ENCODE measurements at regions not wholly inside any gene's neighbourhood (a gene's known extent, or its start where the extent isn't known, plus 50 kb on each side); places are given as distances from the start of the nearest gene placed in this dataset.

- H3K27me3 ChIP-seq (ENCODE audit: insufficient read depth, low read length), result no peaks in the 10 kb centered on the region
- no peaks in the 10 kb centered on the region for H3K9me3 ChIP-seq (ENCODE audit: insufficient read depth, low read depth, low read length)
- no peak overlapping the region for H3K9ac ChIP-seq (ENCODE audit: low read depth, low read length)
- no peak overlapping the region for H3K4me3 ChIP-seq (ENCODE audit: low read length)
- H3K27ac ChIP-seq (ENCODE audit: low read length), result no peak overlapping the region
- H3K36me3 ChIP-seq (ENCODE audit: insufficient read depth, low read depth, low read length), result no peaks in the 10 kb centered on the region
- peaks cover 36% of the 10 kb centered on the region for H3K4me1 ChIP-seq (ENCODE audit: insufficient read depth, low read length)
These were observed 423.4 kb upstream of the ID2 start for GRCh38 chr2:8258406-8258805.

DNA sequence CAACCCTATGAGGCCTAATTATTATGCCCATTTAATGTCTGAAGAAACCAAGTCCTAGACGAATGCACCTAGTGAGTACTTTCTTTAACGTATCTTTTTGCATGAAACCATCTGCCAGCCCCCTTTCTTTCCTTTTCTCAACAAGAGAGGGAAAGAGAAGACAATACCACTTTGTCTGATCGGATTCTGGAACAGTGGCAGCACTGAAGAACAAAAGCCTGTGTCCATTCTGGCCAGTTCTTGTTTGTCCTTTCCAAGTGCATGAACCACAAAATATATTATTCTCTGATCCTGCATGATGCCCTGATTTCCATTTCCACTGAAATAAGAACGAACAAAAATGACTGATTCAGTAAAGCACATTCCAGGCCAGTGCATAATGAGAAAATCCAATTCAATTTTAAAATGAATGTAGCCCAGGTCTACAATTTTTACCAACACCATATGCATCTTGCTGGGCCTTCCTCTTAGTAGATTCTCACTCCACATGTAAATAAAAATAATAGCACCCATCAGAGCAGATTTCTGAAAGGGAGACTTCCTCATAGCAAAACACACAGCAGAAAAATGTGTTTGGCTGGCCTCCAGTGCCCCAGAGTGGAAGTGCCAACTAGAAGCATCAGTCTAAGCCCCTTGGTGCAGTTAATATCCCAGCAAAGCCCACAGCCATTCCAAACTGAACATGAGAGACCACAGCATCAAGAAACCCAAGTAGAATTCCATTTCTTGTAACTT is 422.6 kb upstream of the ID2 start:
- H3K4me1 ChIP-seq (ENCODE audit: insufficient read depth, low read length), result peaks cover 36% of the 10 kb centered on the region
- H3K9me3 ChIP-seq (ENCODE audit: insufficient read depth, low read depth, low read length), result no peaks in the 10 kb centered on the region
- H3K9ac ChIP-seq (ENCODE audit: low read depth, low read length), result no peak overlapping the region
- no peak overlapping the region for H3K27ac ChIP-seq (ENCODE audit: low read length)
- no peaks in the 10 kb centered on the region for H3K36me3 ChIP-seq (ENCODE audit: insufficient read depth, low read depth, low read length)
- no peaks in the 10 kb centered on the region for H3K27me3 ChIP-seq (ENCODE audit: insufficient read depth, low read length)
- no peak overlapping the region for H3K4me3 ChIP-seq (ENCODE audit: low read length)

GRCh38 chr2:8259841-8260178 is 422.0 kb upstream of the ID2 start:
- H3K9ac ChIP-seq (ENCODE audit: low read depth, low read length), result no peak overlapping the region
- H3K27me3 ChIP-seq (ENCODE audit: insufficient read depth, low read length), result no peaks in the 10 kb centered on the region
- H3K9me3 ChIP-seq (ENCODE audit: insufficient read depth, low read depth, low read length), result no peaks in the 10 kb centered on the region
- H3K4me1 ChIP-seq (ENCODE audit: insufficient read depth, low read length), result peaks cover 35% of the 10 kb centered on the region
- no peak overlapping the region for H3K27ac ChIP-seq (ENCODE audit: low read length)
- no peaks in the 10 kb centered on the region for H3K36me3 ChIP-seq (ENCODE audit: insufficient read depth, low read depth, low read length)
- H3K4me3 ChIP-seq (ENCODE audit: low read length), result no peak overlapping the region

GRCh38 chr2:8260213-8260612 is 421.6 kb upstream of the ID2 start:
- Histone ChIP-seq H3K27me3 (ENCODE audit: insufficient read depth, low read length) (no peaks in the 10 kb centered on the region), H3K9me3 (ENCODE audit: insufficient read depth, low read depth, low read length) (no peaks in the 10 kb centered on the region), H3K4me3 (ENCODE audit: low read length) (no peak overlapping the region), H3K36me3 (ENCODE audit: insufficient read depth, low read depth, low read length) (no peaks in the 10 kb centered on the region), H3K27ac (ENCODE audit: low read length) (no peak overlapping the region), H3K4me1 (ENCODE audit: insufficient read depth, low read length) (peaks cover 31% of the 10 kb centered on the region; the same call in 1 of the 2 replicates), H3K9ac (ENCODE audit: low read depth, low read length) (no peak overlapping the region)

DNA sequence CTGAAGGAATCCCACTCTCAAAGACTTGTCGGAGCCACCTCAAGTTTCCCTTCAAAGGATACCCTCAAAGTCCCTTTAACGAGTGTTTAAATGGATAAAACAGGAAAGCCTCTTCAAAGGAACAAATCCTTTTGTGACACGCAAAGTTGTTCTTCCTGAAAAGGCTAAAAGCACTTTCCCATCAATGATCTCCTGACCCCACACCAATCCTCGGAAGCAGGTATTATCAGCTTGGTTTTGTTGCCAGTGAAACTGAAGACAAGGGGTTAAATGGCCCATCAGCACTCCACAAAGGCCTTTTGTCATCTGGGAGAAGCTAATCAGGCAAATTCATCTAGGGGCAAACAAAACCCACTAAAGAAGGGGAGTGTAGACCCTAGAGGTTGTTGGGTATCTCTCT is 418.0 kb upstream of the ID2 start:
- H3K4me1 ChIP-seq (ENCODE audit: insufficient read depth, low read length), result peaks cover 10% of the 10 kb centered on the region; the same call in 1 of the 2 replicates
- no peaks in the 10 kb centered on the region for H3K36me3 ChIP-seq (ENCODE audit: insufficient read depth, low read depth, low read length)
- no peak overlapping the region for H3K27ac ChIP-seq (ENCODE audit: low read length)
- H3K27me3 ChIP-seq (ENCODE audit: insufficient read depth, low read length), result no peaks in the 10 kb centered on the region
- no peak overlapping the region for H3K4me3 ChIP-seq (ENCODE audit: low read length)
- no peaks in the 10 kb centered on the region for H3K9me3 ChIP-seq (ENCODE audit: insufficient read depth, low read depth, low read length)
- H3K9ac ChIP-seq (ENCODE audit: low read depth, low read length), result no peak overlapping the region

GRCh38 chr2:8264981-8265380 is 416.9 kb upstream of the ID2 start:
- Histone ChIP-seq H3K36me3 (ENCODE audit: insufficient read depth, low read depth, low read length) (no peaks in the 10 kb centered on the region), H3K27me3 (ENCODE audit: insufficient read depth, low read length) (no peaks in the 10 kb centered on the region), H3K4me3 (ENCODE audit: low read length) (no peak overlapping the region), H3K27ac (ENCODE audit: low read length) (no peak overlapping the region), H3K9me3 (ENCODE audit: insufficient read depth, low read depth, low read length) (no peaks in the 10 kb centered on the region), H3K9ac (ENCODE audit: low read depth, low read length) (no peak overlapping the region), H3K4me1 (ENCODE audit: insufficient read depth, low read length) (peaks cover 10% of the 10 kb centered on the region; the same call in 1 of the 2 replicates)

DNA sequence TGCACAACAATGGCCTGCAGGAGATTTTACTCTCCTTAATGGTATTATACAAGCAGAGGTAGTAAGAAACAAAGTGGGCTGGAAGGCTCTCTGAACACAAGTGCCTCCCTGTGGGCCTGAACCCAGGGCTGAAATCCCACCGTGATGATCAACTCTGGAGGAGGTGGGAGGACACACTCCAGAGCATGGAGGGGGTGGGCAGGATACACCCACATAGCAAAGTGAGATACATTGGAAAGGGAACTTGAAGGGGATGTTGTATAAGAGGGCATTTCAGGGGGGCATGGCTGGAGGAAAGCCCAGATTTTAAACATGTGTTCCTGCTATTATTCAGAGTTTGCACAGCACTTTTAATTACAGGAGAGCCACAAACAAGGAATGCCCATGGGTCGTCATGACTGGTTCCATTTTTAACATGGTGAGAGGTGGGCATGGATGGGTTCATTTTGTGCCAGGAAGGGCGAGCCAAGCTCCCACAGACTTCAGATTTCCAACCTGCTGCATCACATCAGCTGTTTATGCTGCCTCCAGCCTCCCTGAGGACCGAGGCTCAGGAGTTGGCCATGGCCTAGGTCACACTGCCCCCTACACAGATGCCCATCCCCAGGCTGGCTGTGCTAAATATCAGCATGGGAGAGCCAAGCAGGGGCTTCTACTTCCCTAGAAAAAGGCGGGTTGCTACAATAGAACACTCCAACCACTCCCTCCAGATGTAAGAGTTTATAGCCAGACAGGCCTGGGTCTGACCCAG is 416.2 kb upstream of the ID2 start:
- Histone ChIP-seq H3K4me3 (ENCODE audit: low read length) (no peak overlapping the region), H3K9me3 (ENCODE audit: insufficient read depth, low read depth, low read length) (no peaks in the 10 kb centered on the region), H3K9ac (ENCODE audit: low read depth, low read length) (no peak overlapping the region), H3K36me3 (ENCODE audit: insufficient read depth, low read depth, low read length) (no peaks in the 10 kb centered on the region), H3K4me1 (ENCODE audit: insufficient read depth, low read length) (peaks cover 10% of the 10 kb centered on the region; the same call in 1 of the 2 replicates), H3K27ac (ENCODE audit: low read length) (no peak overlapping the region), H3K27me3 (ENCODE audit: insufficient read depth, low read length) (no peaks in the 10 kb centered on the region)

DNA sequence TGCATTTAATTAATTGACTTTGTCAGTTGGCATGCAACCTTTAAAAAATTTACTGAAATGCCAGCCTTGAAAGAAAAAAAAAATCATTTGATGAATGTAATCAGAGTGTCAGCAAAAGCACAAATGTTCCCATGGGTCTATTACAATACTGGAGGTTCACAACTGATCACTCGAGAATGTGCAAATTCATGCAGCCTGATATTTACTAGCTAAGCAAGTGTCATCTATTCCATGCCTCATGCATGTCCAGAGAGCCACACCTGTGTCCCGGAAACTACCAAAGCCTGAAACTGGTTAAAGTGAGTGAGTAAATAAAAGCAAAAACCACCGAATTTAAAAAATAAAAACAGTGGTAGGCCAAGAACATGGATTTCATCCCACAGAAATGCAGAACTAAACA is 415.3 kb upstream of the ID2 start:
- no peaks in the 10 kb centered on the region for H3K36me3 ChIP-seq (ENCODE audit: insufficient read depth, low read depth, low read length)
- H3K9me3 ChIP-seq (ENCODE audit: insufficient read depth, low read depth, low read length), result no peaks in the 10 kb centered on the region
- H3K27me3 ChIP-seq (ENCODE audit: insufficient read depth, low read length), result no peaks in the 10 kb centered on the region
- H3K27ac ChIP-seq (ENCODE audit: low read length), result no peak overlapping the region
- peaks cover 10% of the 10 kb centered on the region; the same call in 1 of the 2 replicates for H3K4me1 ChIP-seq (ENCODE audit: insufficient read depth, low read length)
- no peak overlapping the region for H3K9ac ChIP-seq (ENCODE audit: low read depth, low read length)
- H3K4me3 ChIP-seq (ENCODE audit: low read length), result no peak overlapping the region

DNA sequence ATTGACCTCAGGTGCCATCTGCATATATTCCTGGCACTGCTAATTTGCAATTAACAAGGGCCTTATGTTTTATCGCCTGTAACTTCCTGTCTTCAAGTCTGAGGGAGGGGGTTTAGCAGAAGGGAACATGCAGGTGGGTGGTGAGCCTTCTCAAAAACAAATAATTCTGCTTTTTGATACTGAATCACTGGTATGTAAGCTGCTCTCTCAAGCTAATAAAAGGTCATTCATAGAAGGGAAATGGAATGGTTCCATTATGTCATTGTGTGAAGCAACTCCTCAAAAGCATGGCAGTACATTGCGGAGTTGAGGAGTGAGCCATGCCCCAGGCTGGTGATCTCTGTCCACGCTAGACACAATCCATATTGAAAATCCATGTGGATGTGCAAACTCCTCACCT is 414.8 kb upstream of the ID2 start:
- no peaks in the 10 kb centered on the region for H3K9me3 ChIP-seq (ENCODE audit: insufficient read depth, low read depth, low read length)
- H3K4me1 ChIP-seq (ENCODE audit: insufficient read depth, low read length), result peaks cover 10% of the 10 kb centered on the region; the same call in 1 of the 2 replicates
- H3K4me3 ChIP-seq (ENCODE audit: low read length), result no peak overlapping the region

GRCh38 chr2:8267721-8268120 is 414.1 kb upstream of the ID2 start:
- Histone ChIP-seq H3K9ac (ENCODE audit: low read depth, low read length) (no peak overlapping the region), H3K4me3 (ENCODE audit: low read length) (no peak overlapping the region), H3K36me3 (ENCODE audit: insufficient read depth, low read depth, low read length) (no peaks in the 10 kb centered on the region), H3K4me1 (ENCODE audit: insufficient read depth, low read length) (peaks cover 10% of the 10 kb centered on the region; the same call in 1 of the 2 replicates), H3K27me3 (ENCODE audit: insufficient read depth, low read length) (no peaks in the 10 kb centered on the region), H3K27ac (ENCODE audit: low read length) (no peak overlapping the region), H3K9me3 (ENCODE audit: insufficient read depth, low read depth, low read length) (no peaks in the 10 kb centered on the region)

More for the DNA sequence above, 414.8 kb upstream of the ID2 start:
- Histone ChIP-seq H3K27ac (ENCODE audit: low read length) (no peak overlapping the region), H3K9ac (ENCODE audit: low read depth, low read length) (no peak overlapping the region), H3K27me3 (ENCODE audit: insufficient read depth, low read length) (no peaks in the 10 kb centered on the region), H3K36me3 (ENCODE audit: insufficient read depth, low read depth, low read length) (no peaks in the 10 kb centered on the region)

GRCh38 chr2:8268172-8268783 is 413.6 kb upstream of the ID2 start:
- H3K27me3 ChIP-seq (ENCODE audit: insufficient read depth, low read length), result no peaks in the 10 kb centered on the region
- H3K36me3 ChIP-seq (ENCODE audit: insufficient read depth, low read depth, low read length), result no peaks in the 10 kb centered on the region
- H3K9ac ChIP-seq (ENCODE audit: low read depth, low read length), result no peak overlapping the region
- no peak overlapping the region for H3K4me3 ChIP-seq (ENCODE audit: low read length)
- H3K4me1 ChIP-seq (ENCODE audit: insufficient read depth, low read length), result peaks cover 10% of the 10 kb centered on the region; the same call in 1 of the 2 replicates
- H3K27ac ChIP-seq (ENCODE audit: low read length), result no peak overlapping the region
- H3K9me3 ChIP-seq (ENCODE audit: insufficient read depth, low read depth, low read length), result no peaks in the 10 kb centered on the region

DNA sequence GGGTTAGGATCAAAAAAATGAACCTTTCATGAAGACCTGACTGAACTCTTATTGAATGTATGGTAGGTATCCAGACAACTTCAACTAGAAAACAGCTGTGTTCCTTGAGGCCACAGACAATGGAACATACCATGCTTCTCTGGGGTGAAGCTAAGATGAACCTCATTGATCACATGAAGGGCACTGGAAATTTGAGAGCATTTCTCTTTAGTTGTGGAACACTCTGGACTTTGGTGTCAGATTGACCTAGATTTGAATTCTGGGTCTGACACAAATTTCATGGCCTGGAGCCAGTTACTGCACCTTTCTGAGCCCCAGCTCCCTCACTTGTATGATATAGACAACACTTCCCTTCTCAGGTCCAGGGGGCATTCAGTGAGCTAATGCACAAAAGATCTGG is 411.2 kb upstream of the ID2 start:
- Histone ChIP-seq H3K4me3 (ENCODE audit: low read length) (no peak overlapping the region), H3K9me3 (ENCODE audit: insufficient read depth, low read depth, low read length) (no peaks in the 10 kb centered on the region), H3K27ac (ENCODE audit: low read length) (no peak overlapping the region), H3K27me3 (ENCODE audit: insufficient read depth, low read length) (no peaks in the 10 kb centered on the region), H3K36me3 (ENCODE audit: insufficient read depth, low read depth, low read length) (no peaks in the 10 kb centered on the region), H3K4me1 (ENCODE audit: insufficient read depth, low read length) (no peaks in the 10 kb centered on the region), H3K9ac (ENCODE audit: low read depth, low read length) (no peak overlapping the region)
